Thyroid gland (tissue), 4 donors: ENCODE measurements at regions not wholly inside any gene's neighbourhood (a gene's known extent, or its start where the extent isn't known, plus 50 kb on each side); places are given as distances from the start of the nearest gene placed in this dataset.

Experiments used
- DNase-seq, 2 donors: peaks; one replicate each; pipeline ENCODE4 v3.0.0-alpha.2; 2019
- H3K27ac ChIP-seq, 3 donors: fragments of 200-600 bp; sonication (generic); 1 replicate in 2 of 3; 2 replicates in 1 of 3; pipeline ENCODE4 v1.5.1; 2016 to 2019; ENCODE audit warnings: mild to moderate bottlenecking in 1 of 3, moderate library complexity in 1 of 3
- H3K27me3 ChIP-seq: fragments of 200-600 bp; sonication (generic); one replicate; pipeline ENCODE4 v1.5.1; 2019
- H3K36me3 ChIP-seq, 2 donors: fragments of 200-600 bp; sonication (generic); one replicate each; pipeline ENCODE4 v1.5.1; 2016 to 2019
- H3K4me1 ChIP-seq, 2 donors: fragments of 200-600 bp; sonication (generic); one replicate each; pipeline ENCODE4 v1.5.1; 2017 to 2019
- H3K4me3 ChIP-seq, 3 donors: fragments of 200-600 bp; sonication (generic); replicated peaks in 1 of 3; 1 replicate in 2 of 3; 2 replicates in 1 of 3; pipeline ENCODE4 v1.5.1; 2016; ENCODE audit warnings: mild to moderate bottlenecking in 1 of 3
- H3K9me3 ChIP-seq: fragments of 200-600 bp; sonication (generic); one replicate; pipeline ENCODE4 v1.5.1; 2017
- CTCF ChIP-seq, 6 experiments: fragments of 200-600 bp in 3 of 6; fragments of 450-650 bp in 3 of 6; sonication (generic) in 3 of 6; IDR thresholded peaks; one replicate each; pipeline ENCODE4 v1.5.1; 2016 to 2019; ENCODE audit warnings: antibody characterized with exemption in 6 of 6, mild to moderate bottlenecking in 2 of 6, inconsistent platforms in 1 of 6, moderate library complexity in 1 of 6
- POLR2A ChIP-seq, 2 donors: fragments of 450-650 bp; IDR thresholded peaks; one replicate each; pipeline ENCODE4 v1.6.1; 2017; ENCODE audit warnings: antibody characterized with exemption in 2 of 2, mild to moderate bottlenecking in 2 of 2, moderate library complexity in 1 of 2
- WGBS, 2 donors: methylation state at CpG; one replicate each; pipeline ENCODE4 v1.1.5; 2017; 5-methylcytosine and 5-hydroxymethylcytosine counted together
- intact Hi-C: fragments of 100-400 bp; cut with DNase I; formaldehyde crosslinking; loops from one replicate; pipeline ENCODE4 v1.15.1; 2023

GRCh38 chr9:22992780-22993179, 546.2 kb downstream of the DMRTA1 start:
- Histone ChIP-seq H3K4me1 (no peaks in the 10 kb centered on the region), H3K4me3 (no peak overlapping the region), H3K9me3 (no peaks in the 10 kb centered on the region), H3K27me3 (no peaks in the 10 kb centered on the region), H3K36me3 (no peaks in the 10 kb centered on the region), H3K27ac (no peak overlapping the region)
- no peak for TF ChIP-seq POLR2A (IDR thresholded peaks at IDR 0.05)
- no peak for TF ChIP-seq CTCF (IDR thresholded peaks at IDR 0.05)
- no peak for DNase-seq
- 76 to 84% methylated on average over 3 of the region's 3 CpGs for WGBS, 2 donors
- intact Hi-C loops, result no loop called here

GRCh38 chr9:22997923-22998322, 551.3 kb downstream of the DMRTA1 start:
- intact Hi-C loops, result no loop called here
- Histone ChIP-seq H3K27me3 (no peaks in the 10 kb centered on the region), H3K4me1 (no peaks in the 10 kb centered on the region), H3K4me3 (no peak overlapping the region), H3K36me3 (no peaks in the 10 kb centered on the region), H3K9me3 (no peaks in the 10 kb centered on the region), H3K27ac (no peak overlapping the region)
- WGBS, 2 donors, result 94% methylated on average over 4 of the region's 4 CpGs
- TF ChIP-seq CTCF (IDR thresholded peaks at IDR 0.05), result no peak
- no peak for TF ChIP-seq POLR2A (IDR thresholded peaks at IDR 0.05)
- DNase-seq, result no peak

- H3K4me3 ChIP-seq, result no peak overlapping the region
- intact Hi-C loops, result no loop called here
- H3K4me1 ChIP-seq, result no peaks in the 10 kb centered on the region
- H3K9me3 ChIP-seq, result no peaks in the 10 kb centered on the region
- H3K36me3 ChIP-seq, result no peaks in the 10 kb centered on the region
- 53 to 64% methylated on average over 5 of the region's 5 CpGs for WGBS, 2 donors
- DNase-seq, result no peak
- no peaks in the 10 kb centered on the region for H3K27me3 ChIP-seq
- no peak overlapping the region for H3K27ac ChIP-seq
- TF ChIP-seq CTCF (IDR thresholded peaks at IDR 0.05) (no peak), POLR2A (IDR thresholded peaks at IDR 0.05) (no peak)
Measured at GRCh38 chr9:23005156-23005555, 558.5 kb downstream of the DMRTA1 start.

- WGBS, 2 donors, result 93% methylated on average over 1 of the region's 1 CpG
- TF ChIP-seq POLR2A (IDR thresholded peaks at IDR 0.05), result no peak
- no peak for TF ChIP-seq CTCF (IDR thresholded peaks at IDR 0.05)
- no peaks in the 10 kb centered on the region for H3K9me3 ChIP-seq
- no peak for DNase-seq
- no peaks in the 10 kb centered on the region for H3K4me1 ChIP-seq
- H3K27ac ChIP-seq, result no peak overlapping the region
- H3K36me3 ChIP-seq, result no peaks in the 10 kb centered on the region
- no peaks in the 10 kb centered on the region for H3K27me3 ChIP-seq
- no peak overlapping the region for H3K4me3 ChIP-seq
- intact Hi-C loops, result no loop called here
Measured at GRCh38 chr9:23006127-23006526, 559.5 kb downstream of the DMRTA1 start.

GRCh38 chr9:23011669-23012068, 565.0 kb downstream of the DMRTA1 start:
- intact Hi-C loops, result no loop called here
- H3K36me3 ChIP-seq, result no peaks in the 10 kb centered on the region
- no peak overlapping the region for H3K27ac ChIP-seq
- no peak overlapping the region for H3K4me3 ChIP-seq
- H3K4me1 ChIP-seq, result no peaks in the 10 kb centered on the region
- no peaks in the 10 kb centered on the region for H3K27me3 ChIP-seq
- 84 to 87% methylated on average over 3 of the region's 3 CpGs for WGBS, 2 donors
- DNase-seq, result no peak
- no peak for TF ChIP-seq CTCF (IDR thresholded peaks at IDR 0.05)
- TF ChIP-seq POLR2A (IDR thresholded peaks at IDR 0.05), result no peak
- H3K9me3 ChIP-seq, result no peaks in the 10 kb centered on the region
